Activated CD4-positive, CD25-positive, alpha-beta regulatory T cell treated with anti-CD3 and anti-CD28 coated beads, Interleukin-2, amount 50 U/mL, for 72 hours (primary cell): ENCODE measurements at regions not wholly inside any gene's neighbourhood (a gene's known extent, or its start where the extent isn't known, plus 50 kb on each side); places are given as distances from the start of the nearest gene placed in this dataset.

Experiments
- DNase-seq: peaks from one replicate; pipeline ENCODE4 v3.0.0; 2021

GRCh38 chr6:27053738-27054137, 193.8 kb upstream of the PRSS16 start:
- no peak for DNase-seq

- no peak for DNase-seq
Observed at GRCh38 chr6:27056615-27057014, 190.9 kb upstream of the PRSS16 start.

- DNase-seq: no peak
Observed at GRCh38 chr6:27059621-27060425, 187.7 kb upstream of the PRSS16 start.

DNA sequence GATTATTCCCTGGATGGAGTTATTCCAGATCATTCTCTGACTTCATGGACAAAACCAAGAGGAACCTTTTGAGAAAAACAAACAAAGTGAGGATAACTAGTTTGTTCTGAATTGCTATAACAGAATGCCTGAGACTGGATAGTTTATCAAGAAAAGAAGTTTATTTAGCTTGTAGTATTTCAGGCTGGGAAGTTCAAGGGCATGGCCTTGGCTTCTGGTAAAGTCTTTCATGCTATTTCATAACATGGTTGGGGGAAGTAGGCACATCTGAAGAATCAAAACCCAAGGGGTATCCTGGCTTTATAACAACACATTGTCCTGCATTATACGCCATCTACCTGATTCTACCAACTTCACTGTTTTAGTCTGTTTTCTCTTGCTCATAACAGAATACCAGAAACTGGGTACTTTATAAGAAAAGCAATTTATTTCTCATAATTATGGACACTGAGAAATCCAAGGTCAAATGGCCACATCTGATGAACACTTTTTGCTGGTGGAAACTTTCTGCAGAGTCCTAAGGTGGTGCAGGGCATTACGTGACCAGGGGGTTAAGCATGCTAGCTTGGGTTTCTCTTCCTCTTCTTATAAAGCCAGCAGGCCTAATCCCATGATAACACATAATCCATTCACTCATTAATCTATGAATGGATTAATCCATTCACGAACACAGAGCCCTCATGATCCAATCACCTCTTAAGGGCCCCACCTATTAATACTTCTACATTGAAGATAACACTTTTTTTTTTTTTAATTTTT, 186.1 kb upstream of the PRSS16 start:
- DNase-seq: no peak

- no peak for DNase-seq
Observed at GRCh38 chr6:27062755-27063154, 184.7 kb upstream of the PRSS16 start.

- no peak for DNase-seq
Observed at GRCh38 chr6:27065183-27065582, 182.3 kb upstream of the PRSS16 start.

GRCh38 chr6:27066381-27066780, 181.1 kb upstream of the PRSS16 start:
- DNase-seq: no peak

DNA sequence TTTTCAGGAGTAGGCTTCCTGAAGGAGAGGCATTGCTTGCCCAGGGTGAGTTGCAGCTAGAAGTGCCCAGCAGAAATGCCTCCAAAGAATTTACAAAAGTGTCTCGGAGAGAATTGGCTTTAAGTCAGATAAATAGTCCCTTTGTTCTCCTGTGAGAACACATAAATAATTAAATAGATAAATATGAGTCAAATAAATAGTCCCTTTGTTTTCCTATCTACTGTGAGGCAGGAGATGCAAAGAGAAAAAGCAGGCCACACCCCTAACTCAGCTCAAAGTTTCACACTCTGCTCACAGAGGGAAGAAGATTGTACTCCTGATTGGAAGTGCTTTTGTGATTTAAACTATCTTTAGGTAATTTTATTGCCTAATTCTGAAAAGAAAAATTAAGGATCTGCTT, 180.7 kb upstream of the PRSS16 start:
- DNase-seq: no peak

DNA sequence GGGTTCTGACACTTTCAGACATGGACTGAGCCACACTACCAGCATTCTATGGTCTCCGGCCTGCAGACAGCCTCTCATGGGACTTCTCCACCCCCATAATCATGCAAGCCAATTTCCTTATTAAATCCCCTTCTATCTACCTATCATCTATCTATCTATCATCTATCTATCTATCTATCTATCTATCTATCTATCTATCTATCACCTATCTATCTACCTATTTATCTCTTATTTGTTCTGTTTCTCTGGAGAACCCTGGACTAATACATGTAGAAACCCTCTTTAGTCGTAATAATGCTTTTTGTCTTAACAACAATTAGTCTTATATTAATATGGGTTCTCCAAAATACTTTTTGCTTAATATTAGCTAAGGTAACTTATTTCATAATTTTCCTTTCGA, 174.1 kb upstream of the PRSS16 start:
- DNase-seq: no peak

DNA sequence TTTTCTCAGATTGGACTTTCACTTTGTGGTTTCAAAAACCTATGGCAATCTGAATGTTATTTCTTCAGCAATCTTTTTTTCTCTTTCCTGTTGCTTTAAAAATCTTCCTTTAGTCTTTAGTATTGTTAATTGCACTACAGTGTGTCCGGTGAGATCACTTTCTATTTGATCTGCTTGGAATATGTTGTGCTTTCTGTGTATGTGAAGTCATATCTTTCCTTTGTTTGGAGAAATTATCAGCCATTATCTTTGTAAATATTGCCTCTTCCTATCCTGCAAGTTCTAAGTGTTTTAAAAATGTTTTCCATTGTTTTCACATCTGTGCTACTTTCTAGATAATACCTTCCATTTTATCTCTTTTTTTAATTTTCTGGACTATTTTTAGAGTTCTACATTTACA, 171.4 kb upstream of the PRSS16 start:
- DNase-seq: no peak

GRCh38 chr6:27078734-27079357, 168.7 kb upstream of the PRSS16 start:
- no peak for DNase-seq

GRCh38 chr6:27081188-27081587, 166.3 kb upstream of the PRSS16 start:
- DNase-seq: no peak

DNA sequence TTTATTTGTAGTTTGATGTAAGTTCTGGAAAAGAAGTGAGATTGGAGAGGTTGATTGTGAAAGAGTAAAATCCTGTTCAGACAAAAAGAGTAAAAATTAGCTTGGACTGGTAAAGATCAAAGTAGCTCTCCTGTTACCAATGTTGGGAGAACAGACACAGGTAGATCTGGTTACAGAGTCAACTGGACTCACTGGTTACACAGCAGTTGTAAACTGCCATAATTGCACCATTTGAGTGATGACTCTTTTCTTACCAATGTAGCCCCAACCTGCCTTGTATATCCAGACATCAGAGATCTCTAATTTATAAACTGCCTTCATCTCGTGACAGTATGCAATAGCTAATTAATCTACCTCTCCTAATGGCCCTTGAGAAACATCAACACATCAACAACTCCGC, 165.6 kb upstream of the PRSS16 start:
- DNase-seq: no peak

DNA sequence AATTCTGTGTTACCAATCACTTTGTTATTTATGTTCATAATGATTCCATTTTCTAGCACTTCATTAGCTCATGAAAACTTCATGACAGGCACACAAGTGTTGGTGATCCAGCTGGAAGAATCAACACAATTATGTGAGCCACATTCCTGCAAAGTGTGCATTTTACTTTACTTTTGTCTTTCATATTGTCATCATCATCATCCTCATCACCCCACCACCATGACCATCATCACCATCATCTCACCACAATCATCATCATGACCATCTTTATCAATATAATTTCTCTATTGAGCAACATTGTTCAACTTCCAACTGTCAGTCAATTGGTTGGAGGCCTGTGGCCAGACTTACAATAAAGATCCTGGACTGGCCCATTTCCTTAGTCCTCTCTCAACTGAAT, 159.4 kb upstream of the PRSS16 start:
- no peak for DNase-seq

DNA sequence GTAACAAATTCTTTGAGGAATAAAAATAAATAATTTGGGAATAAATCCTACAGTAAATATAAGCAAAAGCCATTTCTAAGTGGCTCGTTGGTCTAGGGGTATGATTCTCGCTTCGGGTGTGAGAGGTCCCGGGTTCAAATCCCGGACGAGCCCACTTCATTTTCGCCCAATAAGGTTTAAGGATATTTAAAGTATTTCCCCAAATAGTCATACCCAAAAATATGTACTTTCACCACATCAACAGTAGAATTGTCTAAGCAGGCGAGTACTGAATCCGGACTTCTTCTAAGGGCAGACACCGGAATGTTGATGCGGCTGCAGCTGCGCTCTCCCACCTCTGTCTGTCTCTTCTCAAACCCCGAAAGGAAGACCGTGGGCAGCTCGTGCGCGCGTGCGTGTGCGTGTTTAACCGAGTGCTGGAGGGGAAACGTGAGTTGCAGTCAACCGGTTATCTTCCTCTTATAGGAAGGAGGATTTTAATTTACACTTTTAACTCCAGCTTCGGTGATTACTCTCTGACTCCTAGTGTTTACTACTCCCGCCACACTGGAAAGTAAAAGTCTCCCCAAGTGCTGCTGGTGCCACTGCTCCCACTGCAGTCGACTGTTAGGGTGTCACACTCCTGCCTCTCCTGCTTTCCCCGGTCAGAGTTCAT, 155.7 kb upstream of the PRSS16 start:
- DNase-seq: no peak

DNA sequence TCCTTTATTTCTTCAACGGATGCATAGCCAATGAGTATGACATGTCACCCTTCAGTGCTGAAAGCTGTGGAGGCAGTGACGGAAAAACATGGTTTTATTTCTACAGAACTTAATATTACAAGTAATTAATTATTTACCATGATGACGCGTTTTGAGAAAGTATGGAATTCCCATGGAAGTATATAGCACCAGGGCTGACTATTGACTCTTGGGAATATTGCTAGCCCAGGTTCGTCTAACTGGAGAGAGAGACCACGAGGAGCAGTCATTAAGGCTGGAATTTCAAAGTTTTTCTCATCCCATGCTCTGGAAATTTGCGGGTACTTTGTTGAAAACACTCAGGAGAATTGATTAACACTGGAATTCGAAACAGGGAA, 155.2 kb upstream of the PRSS16 start:
- DNase-seq: no peak

DNA sequence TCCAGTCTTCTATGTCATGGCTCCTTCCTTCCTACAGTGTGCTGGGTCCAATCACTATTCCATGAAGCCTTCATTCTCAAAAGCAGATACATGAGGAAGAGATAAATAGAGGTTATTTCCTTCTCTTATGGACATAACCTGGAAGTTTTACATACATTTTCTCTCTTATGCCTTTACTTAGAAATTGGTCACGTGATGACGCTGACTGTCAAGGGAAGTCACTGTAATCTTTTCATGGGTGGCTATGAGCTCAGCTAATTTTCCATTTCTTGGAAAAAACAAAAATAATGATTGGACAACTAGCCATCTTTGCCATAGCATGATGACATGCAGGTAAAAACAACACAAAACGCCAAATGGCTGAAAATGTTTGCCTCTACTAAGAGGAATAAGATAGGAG, 151.6 kb upstream of the PRSS16 start:
- DNase-seq: no peak

DNA sequence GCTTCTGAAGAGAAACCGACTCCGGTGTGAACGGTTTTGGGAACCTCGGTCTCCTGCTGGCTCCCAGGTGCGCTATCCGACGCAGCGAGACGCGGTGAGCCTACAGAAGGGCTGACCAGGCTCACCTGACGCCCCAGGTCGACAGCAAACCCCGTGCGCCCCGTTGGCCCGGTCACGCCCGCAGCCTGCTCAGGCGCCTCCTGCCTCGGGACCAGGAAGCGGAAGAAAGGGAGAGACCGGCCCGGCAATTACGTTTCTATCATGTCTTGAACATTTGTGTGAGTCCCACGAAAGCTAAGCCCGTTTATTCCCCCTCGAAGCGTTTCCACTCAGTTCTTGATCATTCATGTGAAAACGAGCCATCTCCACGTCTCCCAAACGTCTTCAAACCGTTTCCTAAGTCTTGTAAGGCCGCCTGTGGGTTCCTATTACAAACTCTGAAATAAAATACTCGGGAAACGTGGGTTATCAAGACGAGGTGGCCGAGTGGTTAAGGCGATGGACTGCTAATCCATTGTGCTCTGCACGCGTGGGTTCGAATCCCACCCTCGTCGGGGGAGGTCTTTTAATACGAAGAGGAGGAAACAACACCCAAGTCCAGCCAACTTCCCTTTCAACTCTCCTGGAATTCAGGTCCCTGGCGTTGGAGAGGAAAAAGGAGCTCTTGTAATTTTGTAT, 150.5 kb upstream of the PRSS16 start:
- peak; percentile 46 for DNase-seq

- no peak for DNase-seq
Observed at GRCh38 chr6:27098956-27099355, 148.5 kb upstream of the PRSS16 start.

- no peak for DNase-seq
Observed at GRCh38 chr6:27100921-27101320, 146.6 kb upstream of the PRSS16 start.

GRCh38 chr6:27101824-27102223, 145.7 kb upstream of the PRSS16 start:
- no peak for DNase-seq

DNA sequence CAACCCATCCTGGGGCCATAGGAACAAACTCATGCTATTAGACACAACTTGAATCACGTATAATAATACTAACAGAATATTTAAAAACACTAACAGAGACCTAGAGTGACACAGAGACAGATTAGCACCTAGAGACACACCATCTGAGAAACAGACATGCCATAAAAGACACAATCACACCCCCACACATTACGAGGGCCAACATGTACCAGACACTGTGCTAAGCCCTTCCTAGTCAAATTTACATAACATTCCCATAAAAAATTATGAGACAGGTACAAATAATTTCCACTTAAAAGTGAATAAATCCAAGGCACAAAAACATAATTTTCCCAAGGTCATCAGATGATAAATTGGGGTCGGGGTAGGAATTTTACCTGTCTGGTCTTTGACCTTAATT, 141.1 kb upstream of the PRSS16 start:
- DNase-seq: no peak

- DNase-seq: no peak
Observed at GRCh38 chr6:27111743-27112142, 135.8 kb upstream of the PRSS16 start.
